K562 (cell line): ENCODE measurements at regions not wholly inside any gene's neighbourhood (a gene's known extent, or its start where the extent isn't known, plus 50 kb on each side); places are given as distances from the start of the nearest gene placed in this dataset.

Experiments used
- ATAC-seq: fragments of 200-7000 bp; cut with Tn5 transposase; 3 replicates; pipeline ENCODE4 v1.9.1; 2020; ENCODE audit warnings: moderate library complexity
- BruUV-seq: library from RNA; stranded (reverse); fragments of 400-500 nt; replicated peaks from 2 replicates; lab custom pipeline; 2021; lab: Mats Ljungman, UMichigan
- CTCF ChIA-PET: fragments of 300-600 bp; formaldehyde crosslinking; extraction: SDS; loops from one replicate; lab custom pipeline; 2021; ENCODE audit warnings: low intra/inter-chr PET ratio; lab: Yijun Ruan, JAX
- POLR2A ChIA-PET: fragments of 300-600, 350-650 bp; sonication (Branson Sonifier 250); formaldehyde crosslinking; extraction: SDS; loops from one replicate; lab custom pipeline; 2021; ENCODE audit warnings: antibody characterized with exemption, inconsistent platforms; lab: Yijun Ruan, JAX
- DNase-seq, 4 experiments: peaks; one replicate each; pipeline versions ENCODE4 v3.0.0 to v3.0.0-alpha.2; 2011 to 2018; ENCODE audit warnings: low spot score in 3 of 4, mixed read lengths in 3 of 4; ENCODE audit errors: extremely low read depth in 1 of 4
- FAIRE-seq: peaks from 2 replicates; lab custom pipeline; 2011; peaks lifted over from hg19 to GRCh38; lab: Jason Lieb, UNC
- H2AFZ ChIP-seq: 2 replicates; pipeline ENCODE4 v1.6.0; 2011; ENCODE audit warnings: low read depth, low read length, control low read depth, inconsistent platforms
- H3K27ac ChIP-seq: fragments of 200-600 bp; 3 replicates; pipeline ENCODE4 v1.8.0; 2011; ENCODE audit warnings: low read depth, mild to moderate bottlenecking, control low read depth, inconsistent platforms, low read length, moderate library complexity, mixed read lengths; ENCODE audit errors: extremely low read depth
- H3K27me3 ChIP-seq, 2 experiments: fragments of 300-600 bp in 1 of 2; 2 replicates in 1 of 2; 3 replicates in 1 of 2; pipeline versions ENCODE4 v1.6.0 to v1.8.0; 2011; ENCODE audit warnings: inconsistent platforms in 2 of 2, low read length in 2 of 2, mild to moderate bottlenecking in 1 of 2, mixed read lengths in 1 of 2, moderate library complexity in 1 of 2; ENCODE audit not compliant: control insufficient read depth in 2 of 2, insufficient read depth in 2 of 2
- H3K36me3 ChIP-seq: fragments of 300-600 bp; 3 replicates; pipeline ENCODE4 v1.8.0; 2011; ENCODE audit warnings: mild to moderate bottlenecking, low read length, inconsistent platforms; ENCODE audit not compliant: control insufficient read depth, insufficient read depth
- H3K4me1 ChIP-seq, 2 experiments: fragments of 200-600 bp in 1 of 2; replicated peaks in 1 of 2; 2 replicates in 1 of 2; 3 replicates in 1 of 2; pipeline versions ENCODE4 v1.5.1 to v1.8.0; 2011; ENCODE audit warnings: inconsistent platforms in 2 of 2, low read length in 2 of 2, mild to moderate bottlenecking in 1 of 2, mixed read lengths in 1 of 2, moderate library complexity in 1 of 2; ENCODE audit not compliant: control insufficient read depth in 2 of 2, insufficient read depth in 2 of 2
- H3K4me2 ChIP-seq: 2 replicates; pipeline ENCODE4 v1.6.1; 2011; ENCODE audit warnings: low read length, control low read depth, inconsistent platforms, mixed read lengths; ENCODE audit not compliant: insufficient read depth
- H3K4me3 ChIP-seq: fragments of 200-600 bp; sonication (generic), shearing (Covaris generic); 2 replicates; pipeline ENCODE4 v1.5.1; 2016; ENCODE audit warnings: control low read depth, inconsistent platforms
- H3K79me2 ChIP-seq: fragments of 200-600 bp; 3 replicates; pipeline ENCODE4 v1.8.0; 2011; ENCODE audit warnings: low read length, inconsistent platforms; ENCODE audit not compliant: control insufficient read depth, insufficient read depth
- H3K9ac ChIP-seq, 2 experiments: 2 replicates each; pipeline versions ENCODE4 v1.6.0 to v1.6.1; 2011; ENCODE audit warnings: low read depth in 2 of 2, low read length in 2 of 2, control low read depth in 1 of 2, inconsistent platforms in 1 of 2, mild to moderate bottlenecking in 1 of 2, mixed read lengths in 1 of 2; ENCODE audit not compliant: insufficient read depth in 1 of 2
- H3K9me1 ChIP-seq: one replicate; pipeline ENCODE4 v1.6.0; 2011; ENCODE audit warnings: inconsistent platforms, mild to moderate bottlenecking, low read length, moderate library complexity; ENCODE audit not compliant: control insufficient read depth, insufficient read depth
- H3K9me3 ChIP-seq: replicated peaks from 2 replicates; pipeline ENCODE4 v1.5.1; 2011; ENCODE audit warnings: low read depth, low read length, inconsistent platforms; ENCODE audit not compliant: control insufficient read depth, insufficient read depth
- H4K20me1 ChIP-seq: replicated peaks from 2 replicates; pipeline ENCODE4 v1.6.1; 2011; ENCODE audit warnings: low read length, inconsistent platforms, mixed read lengths; ENCODE audit not compliant: control insufficient read depth, insufficient read depth
- CBX2 ChIP-seq: fragments of 200-600 bp; sonication (generic); IDR thresholded peaks from one replicate; pipeline ENCODE4 v1.6.1; 2012; ENCODE audit warnings: mild to moderate bottlenecking, low read length, inconsistent platforms; ENCODE audit not compliant: insufficient read depth, poor library complexity, severe bottlenecking
- CHAMP1 ChIP-seq: fragments of 450-650 bp; IDR thresholded peaks from 2 replicates; pipeline ENCODE4 v1.6.1; 2016; ENCODE audit warnings: mild to moderate bottlenecking
- EP300 ChIP-seq: IDR thresholded peaks from 2 replicates; pipeline ENCODE4 v1.6.1; 2012; ENCODE audit warnings: low read length, improper control_type of control experiment
- SIN3B ChIP-seq: fragments of 450-650 bp; IDR thresholded peaks from 2 replicates; pipeline ENCODE4 v1.6.1; 2017; ENCODE audit warnings: low read depth, mild to moderate bottlenecking, moderate library complexity
- STAT5A ChIP-seq: IDR thresholded peaks from 2 replicates; pipeline ENCODE4 v1.6.1; 2012; ENCODE audit warnings: low read length, inconsistent platforms, borderline replicate concordance
- TOE1 ChIP-seq, 2 experiments: fragments of 450-650 bp in 1 of 2; sonication (generic) in 1 of 2; formaldehyde crosslinking in 1 of 2; IDR thresholded peaks; 2 replicates each; pipeline versions ENCODE4 v1.7.1 to v1.8.0; 2016 to 2022; ENCODE audit warnings: borderline replicate concordance in 2 of 2, mild to moderate bottlenecking in 2 of 2, antibody characterized with exemption in 1 of 2, inconsistent platforms in 1 of 2, low read depth in 1 of 2, missing genetic modification reagents in 1 of 2, moderate library complexity in 1 of 2
- ZNF174 ChIP-seq: fragments of 250-450 bp; sonication (Bioruptor Pico); IDR thresholded peaks from 2 replicates; pipeline ENCODE4 v1.4.0; 2020; ENCODE audit warnings: mild to moderate bottlenecking
- WGBS: fragments of 100-300 bp; shearing (Covaris generic); methylation state at CpG from one replicate; pipeline ENCODE4 v1.1.6; 2016; ENCODE audit warnings: low coverage, mixed read lengths; ENCODE audit not compliant: insufficient coverage; ENCODE audit errors: missing lambda C conversion rate; 5-methylcytosine and 5-hydroxymethylcytosine counted together
- in situ Hi-C: fragments of 300-500 bp; cut with MboI; formaldehyde crosslinking; loops from 4 replicates; pipeline ENCODE4 v1.15.0; 2018; ENCODE audit warnings: inconsistent platforms, mixed read lengths
- intact Hi-C: fragments of 100-400 bp; cut with micrococcal nuclease; formaldehyde crosslinking; loops from 2 replicates; pipeline ENCODE4 v1.14.2; 2022
- TF ChIP-seq, protein P1 (sequence below): fragments of 450-650 bp; formaldehyde crosslinking; IDR thresholded peaks from 2 replicates; pipeline ENCODE4 v1.4.0; 2022; ENCODE audit warnings: missing genetic modification characterization
- TF ChIP-seq, protein P2 (sequence below): fragments of 450-650 bp; IDR thresholded peaks from 2 replicates; pipeline ENCODE4 v1.6.1; 2018; ENCODE audit not compliant: partially characterized antibody
- TF ChIP-seq, protein P3 (sequence below): fragments of 200-800 bp; sonication (Bioruptor generic); IDR thresholded peaks from 2 replicates; pipeline ENCODE4 v1.6.1; 2017; ENCODE audit warnings: missing genetic modification characterization, missing compliant biosample characterization

DNA sequence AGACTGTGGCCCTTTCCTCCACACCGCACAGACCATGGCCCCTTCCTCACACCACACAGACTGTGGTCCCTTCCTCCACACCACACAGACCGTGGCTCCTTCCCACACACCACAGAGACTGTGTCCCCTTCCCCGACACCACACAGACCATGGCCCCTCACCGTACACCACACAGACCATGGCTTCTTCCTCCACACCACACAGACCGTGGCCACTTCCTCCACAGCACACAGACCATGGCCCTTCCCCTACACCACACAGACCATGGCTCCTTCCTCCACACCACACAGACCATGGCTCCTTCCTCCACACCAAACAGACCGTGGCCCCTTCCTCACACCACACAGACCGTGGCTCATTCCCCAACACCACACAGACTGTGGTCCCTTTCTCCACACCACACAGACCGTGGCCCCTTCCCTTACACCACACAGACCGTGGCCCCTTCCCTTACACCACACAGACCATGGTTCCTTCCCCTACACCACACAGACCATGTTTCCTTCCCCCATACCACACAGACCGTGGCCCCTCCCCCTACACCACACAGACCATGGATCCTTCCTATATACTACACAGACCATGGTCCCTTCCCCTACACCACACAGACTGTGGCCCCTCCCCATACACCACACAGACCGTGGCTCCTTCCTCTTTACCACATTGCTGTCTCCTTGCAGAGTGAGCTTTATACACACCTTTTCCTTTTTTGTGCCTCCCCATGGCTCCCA lies 297.5 kb upstream of the FOXF1 start:
- BruUV-seq: no TSS peak
- ChIA-PET CTCF (no interaction called here), POLR2A (no interaction called here)
- ATAC-seq (no peak), DNase-seq (no peak), FAIRE-seq (no peak)
- no peak overlapping the region; a peak in 1 of 4 replicates for H3K9ac ChIP-seq
- intact Hi-C loops (no loop called here), in situ Hi-C loops (no loop called here)
- no peaks in the 10 kb centered on the region for H3K9me1 ChIP-seq
- peaks cover 0 to 32% of the 10 kb centered on the region in 2 experiments; a peak in 2 of 5 replicates for H3K27me3 ChIP-seq
- H3K4me3 ChIP-seq: no peak overlapping the region
- no peaks in the 10 kb centered on the region for H3K79me2 ChIP-seq
- H3K36me3 ChIP-seq: no peaks in the 10 kb centered on the region
- H2AFZ ChIP-seq: no peak overlapping the region
- TF ChIP-seq EP300 (no peak), STAT5A (no peak), TOE1 (IDR thresholded peaks at IDR 0.05; ENCODE audit: borderline replicate concordance) (no peak), TOE1 (CRISPR knock-in tag; IDR thresholded peaks at IDR 0.05; ENCODE audit: borderline replicate concordance, low read depth) (no peak), CBX2 (no peak), SIN3B (no peak), CHAMP1 (no peak), ZNF174 (CRISPR knock-in tag) (no peak)
- TF ChIP-seq, protein P1, sequence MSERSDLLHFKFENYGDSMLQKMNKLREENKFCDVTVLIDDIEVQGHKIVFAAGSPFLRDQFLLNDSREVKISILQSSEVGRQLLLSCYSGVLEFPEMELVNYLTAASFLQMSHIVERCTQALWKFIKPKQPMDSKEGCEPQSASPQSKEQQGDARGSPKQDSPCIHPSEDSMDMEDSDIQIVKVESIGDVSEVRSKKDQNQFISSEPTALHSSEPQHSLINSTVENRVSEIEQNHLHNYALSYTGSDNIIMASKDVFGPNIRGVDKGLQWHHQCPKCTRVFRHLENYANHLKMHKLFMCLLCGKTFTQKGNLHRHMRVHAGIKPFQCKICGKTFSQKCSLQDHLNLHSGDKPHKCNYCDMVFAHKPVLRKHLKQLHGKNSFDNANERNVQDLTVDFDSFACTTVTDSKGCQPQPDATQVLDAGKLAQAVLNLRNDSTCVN (CRISPR knock-in tag): no peak
- TF ChIP-seq, protein P2, sequence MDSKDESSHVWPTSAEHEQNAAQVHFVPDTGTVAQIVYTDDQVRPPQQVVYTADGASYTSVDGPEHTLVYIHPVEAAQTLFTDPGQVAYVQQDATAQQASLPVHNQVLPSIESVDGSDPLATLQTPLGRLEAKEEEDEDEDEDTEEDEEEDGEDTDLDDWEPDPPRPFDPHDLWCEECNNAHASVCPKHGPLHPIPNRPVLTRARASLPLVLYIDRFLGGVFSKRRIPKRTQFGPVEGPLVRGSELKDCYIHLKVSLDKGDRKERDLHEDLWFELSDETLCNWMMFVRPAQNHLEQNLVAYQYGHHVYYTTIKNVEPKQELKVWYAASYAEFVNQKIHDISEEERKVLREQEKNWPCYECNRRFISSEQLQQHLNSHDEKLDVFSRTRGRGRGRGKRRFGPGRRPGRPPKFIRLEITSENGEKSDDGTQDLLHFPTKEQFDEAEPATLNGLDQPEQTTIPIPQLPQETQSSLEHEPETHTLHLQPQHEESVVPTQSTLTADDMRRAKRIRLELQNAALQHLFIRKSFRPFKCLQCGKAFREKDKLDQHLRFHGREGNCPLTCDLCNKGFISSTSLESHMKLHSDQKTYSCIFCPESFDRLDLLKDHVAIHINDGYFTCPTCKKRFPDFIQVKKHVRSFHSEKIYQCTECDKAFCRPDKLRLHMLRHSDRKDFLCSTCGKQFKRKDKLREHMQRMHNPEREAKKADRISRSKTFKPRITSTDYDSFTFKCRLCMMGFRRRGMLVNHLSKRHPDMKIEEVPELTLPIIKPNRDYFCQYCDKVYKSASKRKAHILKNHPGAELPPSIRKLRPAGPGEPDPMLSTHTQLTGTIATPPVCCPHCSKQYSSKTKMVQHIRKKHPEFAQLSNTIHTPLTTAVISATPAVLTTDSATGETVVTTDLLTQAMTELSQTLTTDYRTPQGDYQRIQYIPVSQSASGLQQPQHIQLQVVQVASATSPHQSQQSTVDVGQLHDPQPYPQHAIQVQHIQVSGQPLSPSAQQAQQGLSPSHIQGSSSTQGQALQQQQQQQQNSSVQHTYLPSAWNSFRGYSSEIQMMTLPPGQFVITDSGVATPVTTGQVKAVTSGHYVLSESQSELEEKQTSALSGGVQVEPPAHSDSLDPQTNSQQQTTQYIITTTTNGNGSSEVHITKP: no peak
- TF ChIP-seq, protein P3, sequence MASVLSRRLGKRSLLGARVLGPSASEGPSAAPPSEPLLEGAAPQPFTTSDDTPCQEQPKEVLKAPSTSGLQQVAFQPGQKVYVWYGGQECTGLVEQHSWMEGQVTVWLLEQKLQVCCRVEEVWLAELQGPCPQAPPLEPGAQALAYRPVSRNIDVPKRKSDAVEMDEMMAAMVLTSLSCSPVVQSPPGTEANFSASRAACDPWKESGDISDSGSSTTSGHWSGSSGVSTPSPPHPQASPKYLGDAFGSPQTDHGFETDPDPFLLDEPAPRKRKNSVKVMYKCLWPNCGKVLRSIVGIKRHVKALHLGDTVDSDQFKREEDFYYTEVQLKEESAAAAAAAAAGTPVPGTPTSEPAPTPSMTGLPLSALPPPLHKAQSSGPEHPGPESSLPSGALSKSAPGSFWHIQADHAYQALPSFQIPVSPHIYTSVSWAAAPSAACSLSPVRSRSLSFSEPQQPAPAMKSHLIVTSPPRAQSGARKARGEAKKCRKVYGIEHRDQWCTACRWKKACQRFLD (CRISPR knock-in tag): no peak
- H3K9me3 ChIP-seq: no peaks in the 10 kb centered on the region
- no peak overlapping the region for H3K4me2 ChIP-seq
- peaks cover 6% of the 10 kb centered on the region; the same call in 1 of the 2 replicates for H4K20me1 ChIP-seq
- H3K27ac ChIP-seq: no peak overlapping the region
- no peaks in the 10 kb centered on the region; a peak in 1 of 5 replicates for H3K4me1 ChIP-seq
- WGBS: 0% methylated on average over 11 of the region's 11 CpGs
